HG03103 (cell line): ENCODE measurements at regions not wholly inside any gene's neighbourhood (a gene's known extent, or its start where the extent isn't known, plus 50 kb on each side); places are given as distances from the start of the nearest gene placed in this dataset.

Experiments used
- ATAC-seq: cut with Tn5 transposase; IDR thresholded peaks from one replicate; pipeline ENCODE4 v1.9.1; 2021; ENCODE audit warnings: low read depth; ENCODE audit not compliant: unreplicated experiment

DNA sequence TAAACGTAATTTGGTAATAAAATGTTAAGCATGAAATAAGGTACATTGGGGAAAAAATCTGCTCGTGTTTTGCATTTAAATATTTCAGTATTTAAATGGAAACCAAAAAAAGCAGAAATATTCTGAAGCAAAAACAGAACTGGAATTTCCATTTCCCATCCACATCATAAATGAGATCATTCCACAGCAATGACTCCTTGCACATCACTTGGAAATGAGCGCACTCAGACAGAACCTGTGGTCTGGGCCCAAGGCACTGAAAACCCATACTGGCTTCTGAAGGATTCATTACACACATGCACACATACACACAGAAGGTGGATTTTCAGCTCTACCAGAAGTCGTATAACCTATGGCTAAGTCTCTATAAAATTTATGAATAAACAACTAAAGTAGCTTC lies 174.8 kb downstream of the IBTK start:
- ATAC-seq = no peak

DNA sequence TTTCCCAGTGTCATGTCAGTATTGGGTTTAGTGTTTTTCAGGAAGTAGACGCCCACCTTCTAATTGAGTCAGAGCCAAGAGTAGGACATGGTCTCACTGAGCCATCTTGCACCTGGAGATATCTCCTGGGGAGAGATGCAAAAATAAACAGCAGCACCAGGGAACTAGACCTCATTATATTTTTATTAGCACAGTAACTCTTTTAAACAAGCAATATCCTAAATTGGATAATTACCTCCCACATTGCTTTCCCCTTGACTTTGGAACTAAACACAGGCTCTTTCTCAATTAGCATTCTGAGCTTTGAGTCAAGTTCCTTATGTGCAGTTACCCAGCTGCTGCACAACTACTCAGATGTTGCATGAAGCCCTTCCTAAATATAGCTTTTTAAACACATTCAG lies 175.4 kb downstream of the IBTK start:
- no peak for ATAC-seq

DNA sequence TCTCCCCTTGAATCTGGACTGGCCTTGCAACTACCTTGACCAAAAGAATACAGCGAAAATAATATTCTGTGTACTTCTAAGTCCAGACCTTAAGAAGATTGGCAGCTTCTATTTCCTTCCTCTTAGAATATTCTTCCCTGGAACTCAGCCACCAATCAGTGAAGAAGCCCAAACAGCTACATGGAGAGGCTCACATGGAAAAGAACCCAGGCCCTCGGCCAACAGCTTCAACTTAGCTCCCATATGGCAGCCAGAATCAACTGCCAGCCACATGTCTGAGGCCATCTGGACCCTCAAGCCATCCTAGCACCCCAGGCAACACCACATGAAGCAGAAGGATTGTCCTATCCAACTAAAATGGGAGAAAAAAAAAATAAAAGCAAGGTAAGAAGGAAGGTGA lies 178.8 kb downstream of the IBTK start:
- no peak for ATAC-seq

DNA sequence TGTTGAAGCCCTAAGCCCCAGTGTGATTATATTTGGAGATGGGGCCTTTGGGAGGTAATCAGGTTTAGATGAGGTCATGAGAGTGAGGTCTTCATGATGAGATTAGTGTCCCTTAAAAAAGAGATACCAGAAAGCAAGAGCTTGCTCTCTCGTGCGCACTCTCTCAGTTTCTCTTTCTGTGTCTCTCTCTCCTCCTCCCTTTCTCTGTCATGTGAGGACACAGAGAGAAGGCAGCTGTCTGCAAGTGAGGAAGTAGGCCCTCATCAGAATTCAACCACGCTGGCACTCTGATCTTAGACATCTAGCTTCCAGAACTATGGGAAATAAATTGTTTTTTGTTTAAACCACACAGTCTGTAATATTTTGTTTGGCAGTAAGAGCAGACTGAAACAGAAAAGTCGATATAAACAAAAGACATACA lies 180.5 kb downstream of the IBTK start:
- peak; percentile 96 for ATAC-seq

DNA sequence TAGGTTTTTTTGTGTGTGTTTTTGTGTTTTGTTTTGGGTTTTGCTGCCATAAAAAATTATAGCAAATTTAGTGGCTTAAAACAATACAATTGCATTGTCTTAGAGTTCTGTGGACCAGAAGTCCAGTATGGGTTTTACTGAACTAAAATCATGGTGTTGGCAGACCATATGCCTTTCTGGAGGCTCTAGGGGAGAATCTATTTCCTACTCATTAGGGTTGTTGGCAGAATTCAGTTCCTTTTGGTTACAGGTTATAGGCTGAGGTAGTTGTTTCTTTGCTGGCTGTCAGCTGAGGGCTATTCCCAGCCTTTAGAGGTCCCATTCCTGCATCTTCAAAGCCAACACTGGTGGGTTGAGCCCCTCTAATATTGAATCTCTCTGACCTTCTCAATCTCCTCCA lies 181.3 kb downstream of the IBTK start:
- ATAC-seq = no peak

DNA sequence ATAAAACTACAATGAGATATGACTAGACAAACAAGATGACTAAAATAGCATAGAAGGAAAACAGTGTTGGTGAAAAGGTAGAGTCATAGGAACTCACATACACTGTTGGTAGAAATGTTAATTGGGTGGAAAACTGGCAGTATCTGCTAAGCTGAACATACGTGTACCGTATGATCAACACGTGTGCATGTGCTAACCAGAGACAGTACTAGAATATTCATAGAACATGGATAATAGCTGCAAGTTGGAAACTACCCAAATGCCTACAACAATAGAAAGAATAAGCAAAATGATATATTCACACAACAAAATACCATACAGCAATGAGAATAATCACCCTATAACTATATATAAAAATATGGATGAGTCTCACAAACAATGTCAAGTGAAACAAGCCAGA lies 184.0 kb downstream of the IBTK start:
- no peak for ATAC-seq

DNA sequence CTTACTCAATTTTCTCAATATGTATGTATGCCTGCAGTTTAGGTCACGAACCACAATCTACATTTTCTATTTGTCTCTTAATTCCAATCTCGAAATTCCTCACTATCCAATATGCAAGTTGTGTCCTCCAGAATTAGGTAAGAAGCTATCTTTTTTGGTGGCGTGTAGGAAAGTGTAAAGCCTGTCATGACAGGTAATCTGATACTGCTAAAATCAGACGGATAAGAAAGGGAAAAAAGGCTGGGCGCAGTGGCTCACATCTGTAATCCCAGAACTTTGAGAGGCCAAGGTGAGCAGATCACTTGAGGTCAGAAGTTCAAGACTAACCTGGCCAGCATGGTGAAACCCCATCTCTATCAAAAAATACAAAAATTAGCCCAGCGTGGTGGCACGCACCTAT lies 185.3 kb downstream of the IBTK start:
- ATAC-seq = no peak

DNA sequence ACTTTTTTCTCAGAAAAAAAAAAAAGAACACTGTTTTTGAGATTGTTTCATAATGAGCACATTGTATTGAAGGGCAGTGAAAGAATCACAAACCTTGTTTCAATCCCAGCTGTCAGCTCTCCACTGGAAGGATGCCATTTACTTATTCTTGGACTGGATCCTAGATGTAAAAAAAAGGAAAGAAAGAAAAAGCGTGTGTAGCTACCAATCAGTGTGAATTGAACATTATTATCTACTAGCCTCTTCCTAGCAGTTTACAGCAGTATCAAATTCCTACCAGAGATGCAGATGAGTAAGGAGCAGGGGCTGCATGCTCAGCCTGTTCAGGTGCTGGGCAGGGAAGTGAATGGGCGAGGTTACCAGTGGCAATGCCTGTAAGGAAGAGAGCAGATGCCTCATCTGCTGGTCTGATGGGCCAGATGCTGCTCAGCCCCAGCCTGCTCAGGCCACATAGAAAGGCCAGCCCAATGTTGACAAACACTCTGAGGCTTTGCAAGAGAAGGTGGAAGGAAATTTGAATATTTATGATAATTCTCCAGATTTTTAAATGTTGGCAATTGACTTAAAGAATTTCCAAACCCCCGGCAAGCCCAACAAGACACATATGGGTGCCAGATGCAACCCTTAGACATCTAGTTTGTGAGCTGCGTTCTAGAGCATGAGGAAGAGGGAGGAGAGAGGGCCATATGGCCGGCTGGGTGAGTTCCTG lies 189.5 kb downstream of the IBTK start:
- ATAC-seq = no peak

DNA sequence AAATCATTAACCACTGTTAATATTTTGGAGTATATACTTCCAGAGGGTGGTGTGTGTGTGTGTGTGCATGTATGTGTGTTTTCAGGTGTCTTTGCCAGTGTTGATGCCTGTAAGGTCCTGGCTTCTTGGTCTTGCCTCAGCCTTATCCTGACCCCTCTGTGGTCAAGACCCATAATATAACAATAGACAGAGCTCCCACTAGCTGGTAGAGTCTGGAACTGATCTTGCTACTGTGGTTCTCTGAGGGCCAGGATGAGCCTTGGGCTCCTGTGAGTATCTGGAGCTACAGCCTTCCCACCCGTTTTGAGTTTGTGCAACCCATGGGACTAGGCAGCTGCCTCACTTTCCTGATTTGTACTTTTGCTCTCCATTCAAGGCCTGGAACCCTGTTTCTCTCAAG lies 191.0 kb downstream of the IBTK start:
- no peak for ATAC-seq

DNA sequence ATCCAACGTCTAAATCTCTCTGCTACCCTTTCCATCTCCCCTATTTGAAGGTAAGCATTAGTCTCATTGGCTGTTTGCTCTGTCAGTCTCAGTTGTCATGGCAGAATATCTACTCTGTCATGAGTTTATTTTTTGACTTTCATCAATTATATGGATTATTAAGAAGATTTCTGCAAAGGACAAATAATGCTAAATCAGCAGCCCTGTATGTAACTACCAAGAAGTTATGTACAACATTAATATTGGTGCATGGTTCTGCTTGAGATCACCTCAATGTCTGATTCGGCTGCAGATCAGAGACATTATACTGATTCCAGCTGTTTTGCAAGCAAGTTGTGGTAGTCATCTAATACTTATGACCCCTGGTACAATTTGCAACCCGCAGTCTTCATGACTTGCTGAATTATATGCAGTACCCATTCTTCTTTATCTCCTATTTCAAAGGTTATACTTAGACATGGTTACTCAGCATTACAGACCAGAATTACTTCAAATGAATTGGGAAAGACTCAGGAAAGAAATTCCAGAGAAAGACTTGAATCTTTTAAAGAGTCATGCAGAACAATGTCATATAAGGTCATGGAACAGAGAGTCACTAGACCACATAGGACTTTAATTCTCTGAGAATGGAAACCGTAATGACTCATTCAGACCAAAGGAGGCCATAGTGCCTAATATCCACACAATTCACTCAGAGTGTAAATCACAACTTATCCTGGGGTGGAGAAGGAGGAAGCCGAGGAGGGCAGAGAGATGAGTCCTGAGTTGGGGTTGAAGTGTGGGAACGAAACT lies 201.4 kb downstream of the IBTK start:
- no peak for ATAC-seq

DNA sequence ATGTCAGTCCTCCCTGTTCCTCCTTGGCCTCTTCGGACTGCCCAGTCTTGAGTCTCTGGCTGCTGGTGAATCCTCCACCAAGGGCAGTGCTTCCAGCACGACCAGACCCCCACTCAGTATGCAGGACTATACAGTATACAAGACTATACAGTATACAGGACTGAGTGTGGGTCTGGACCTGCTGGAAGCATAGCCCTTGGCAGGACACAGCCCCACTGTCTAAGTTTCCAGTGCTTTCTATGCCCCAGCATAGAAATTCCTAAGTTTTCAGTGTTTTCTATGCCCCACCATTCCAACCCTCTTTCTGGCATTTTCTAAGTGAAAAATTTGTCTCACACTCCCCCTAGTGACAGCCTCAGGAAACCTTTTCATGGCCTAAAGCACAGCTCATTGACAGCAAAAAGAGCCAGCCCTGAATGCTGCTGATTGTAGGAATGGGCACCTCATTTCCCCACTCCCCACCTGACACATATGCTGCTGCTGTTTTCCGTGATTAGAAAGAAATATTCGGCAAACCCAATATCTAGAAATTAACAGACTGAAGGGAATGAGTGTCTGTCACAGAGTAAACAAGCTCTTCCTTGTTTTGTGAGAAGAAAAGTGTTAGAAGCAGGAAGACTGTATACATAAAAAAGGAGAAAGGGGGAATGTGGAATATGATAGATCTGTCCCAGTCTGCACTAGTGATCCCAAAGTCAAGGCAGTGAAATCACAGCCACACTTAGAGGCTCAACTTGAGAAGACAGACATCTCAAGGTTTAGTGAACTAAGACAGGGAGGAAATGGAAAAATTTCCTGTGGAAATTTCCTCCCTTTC lies 206.9 kb downstream of the IBTK start:
- peak; percentile 87 for ATAC-seq

DNA sequence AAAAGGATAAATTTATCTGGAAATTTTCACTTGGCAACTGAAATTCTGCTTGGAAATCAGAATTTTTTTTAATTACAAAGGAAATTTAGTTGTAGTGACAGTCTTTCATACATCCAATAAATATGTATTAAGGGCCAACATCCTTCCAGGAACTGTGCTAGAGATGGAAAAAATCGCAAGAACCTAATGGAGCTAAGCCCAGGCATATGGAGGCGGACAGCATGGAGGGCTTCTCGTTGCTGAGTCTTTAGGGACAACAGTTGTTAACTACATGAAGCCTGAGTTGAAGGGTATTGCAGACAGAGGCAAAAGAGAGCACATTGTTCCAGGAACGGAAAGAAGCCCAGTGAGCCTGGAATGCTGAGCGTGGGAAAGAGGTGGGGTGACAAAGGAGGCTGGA lies 208.9 kb downstream of the IBTK start:
- ATAC-seq = no peak

DNA sequence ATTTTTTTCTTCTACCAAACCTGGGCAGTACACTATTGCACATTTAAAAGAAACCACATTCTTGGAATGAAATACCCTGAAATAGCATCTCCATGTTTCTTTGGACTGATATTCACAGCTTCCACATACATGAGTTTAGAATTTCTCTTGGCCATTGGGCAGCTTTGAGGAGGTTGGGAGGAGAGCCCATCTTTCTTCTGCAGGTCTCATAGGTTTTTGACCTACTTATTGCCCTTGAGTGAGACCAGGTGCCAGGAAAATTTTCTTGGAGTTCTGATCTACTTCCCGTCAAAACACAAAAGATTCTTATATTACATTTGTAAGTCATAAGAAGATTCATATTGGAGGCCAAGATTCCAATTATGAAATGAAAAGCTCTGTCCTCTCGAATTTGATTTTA lies 212.0 kb downstream of the IBTK start:
- no peak for ATAC-seq

DNA sequence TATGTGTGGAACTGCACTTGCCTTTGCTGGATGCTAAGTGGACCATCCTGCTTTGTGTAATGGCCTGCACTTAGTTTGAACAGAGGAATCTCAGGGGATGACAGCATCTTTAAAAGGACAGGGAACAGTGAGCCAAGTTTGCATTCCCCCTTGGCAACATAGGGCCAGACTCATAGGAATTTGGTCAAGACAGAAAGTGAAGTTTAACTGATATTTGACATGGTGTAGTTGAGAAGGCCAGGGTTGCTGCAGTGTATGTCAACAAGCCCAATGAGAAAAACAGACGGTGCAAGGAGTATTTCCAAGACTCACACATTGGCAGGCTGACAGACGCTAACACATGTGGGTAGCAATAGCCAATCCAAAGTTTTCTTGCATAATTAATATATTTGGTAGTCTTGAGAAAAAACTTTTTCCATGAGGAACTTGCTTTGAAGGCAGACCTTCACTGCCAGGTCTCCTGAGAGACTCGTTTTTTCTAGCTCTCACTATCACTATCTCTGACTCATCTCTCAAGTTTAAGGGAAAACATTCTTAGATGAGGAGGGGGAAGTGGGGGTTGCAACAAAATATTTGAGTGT lies 213.8 kb downstream of the IBTK start:
- no peak for ATAC-seq

DNA sequence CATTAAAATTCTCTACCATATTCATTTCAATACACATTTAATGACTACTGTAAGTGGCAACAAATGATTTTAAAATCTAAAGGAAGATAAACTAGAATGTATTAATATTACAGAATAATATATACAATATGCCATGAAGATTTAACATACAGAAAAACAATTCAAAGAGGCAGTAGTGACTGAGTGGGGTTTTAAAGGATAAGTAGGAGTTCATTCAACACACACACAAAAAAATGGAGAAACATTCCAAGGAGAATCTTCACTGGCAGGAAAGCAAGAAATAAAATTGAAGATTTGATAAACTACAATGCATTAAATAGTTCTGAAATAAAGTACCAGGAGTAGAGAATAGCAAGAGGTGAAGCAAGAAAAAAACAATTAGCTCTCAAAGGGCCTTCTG lies 215.1 kb downstream of the IBTK start:
- no peak for ATAC-seq

DNA sequence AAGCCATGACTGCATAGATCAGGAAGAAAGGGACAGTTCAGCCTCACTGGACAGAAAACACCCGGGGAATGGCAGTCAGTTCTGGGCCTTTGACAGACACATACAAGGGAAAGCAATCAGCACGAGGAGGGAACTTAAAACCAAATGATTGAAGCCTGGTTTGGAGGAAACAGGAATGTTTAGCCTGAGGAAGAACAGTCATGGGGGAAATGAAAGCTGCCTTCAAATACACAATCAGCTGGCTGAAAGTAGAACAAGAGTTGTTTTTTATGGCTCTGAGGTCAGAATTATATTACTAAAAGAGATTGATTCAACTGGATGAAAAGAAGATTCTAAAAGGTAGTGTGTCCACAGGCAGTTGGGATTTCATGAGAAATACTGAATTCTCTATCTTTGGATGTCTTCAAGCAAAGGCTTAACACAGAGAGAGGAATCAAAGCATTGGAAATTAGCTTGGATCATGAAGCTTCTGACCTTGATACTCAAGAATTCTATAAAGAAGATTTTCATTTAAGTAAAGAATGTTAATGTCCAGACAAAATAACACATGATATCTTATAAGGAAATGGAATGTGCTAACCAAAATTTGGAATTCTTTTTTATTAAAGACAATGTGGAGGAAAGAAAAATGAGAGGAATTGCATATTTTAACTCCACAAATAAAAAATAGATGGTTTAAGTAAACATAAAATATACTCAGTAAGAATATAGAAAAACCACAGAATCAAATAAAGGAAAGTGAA lies 216.6 kb downstream of the IBTK start:
- ATAC-seq = no peak

DNA sequence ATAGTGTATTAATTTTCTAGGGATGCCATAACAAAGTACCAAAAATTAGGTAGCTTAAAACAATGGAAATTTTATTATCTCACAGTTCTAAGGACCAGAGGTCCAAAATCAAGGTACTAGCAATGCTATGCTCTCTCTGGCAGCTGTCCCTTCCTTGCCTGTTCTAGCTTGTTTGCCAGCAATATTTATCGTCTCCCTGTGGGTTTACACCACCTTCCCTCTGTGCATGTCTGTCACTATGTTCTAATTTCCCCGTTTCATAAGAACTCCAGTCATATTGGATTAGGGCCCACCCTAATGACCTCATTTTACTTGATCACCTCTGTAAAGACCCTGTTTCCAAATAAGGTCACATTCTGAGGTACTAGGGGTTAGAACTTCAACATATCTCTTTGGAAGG lies 217.2 kb downstream of the IBTK start:
- no peak for ATAC-seq

DNA sequence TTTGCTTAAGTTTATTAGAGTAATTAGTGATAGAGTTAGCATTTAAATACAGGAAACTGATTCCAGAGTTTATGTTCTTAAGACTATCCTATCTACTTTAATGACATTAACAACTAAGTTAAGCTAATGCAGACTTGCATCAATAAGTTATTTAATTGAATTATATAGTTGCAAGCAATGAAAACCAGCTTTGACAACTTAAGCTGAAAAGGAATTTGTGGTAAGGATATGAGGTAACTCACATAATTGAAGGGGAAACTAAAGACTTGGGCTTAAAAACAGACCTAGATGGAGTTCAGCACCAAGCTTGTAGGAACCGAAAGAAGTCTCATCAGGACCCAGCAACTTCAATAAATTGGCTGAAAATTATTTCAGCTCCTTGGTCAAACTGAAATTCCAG lies 222.3 kb downstream of the IBTK start:
- ATAC-seq = no peak

DNA sequence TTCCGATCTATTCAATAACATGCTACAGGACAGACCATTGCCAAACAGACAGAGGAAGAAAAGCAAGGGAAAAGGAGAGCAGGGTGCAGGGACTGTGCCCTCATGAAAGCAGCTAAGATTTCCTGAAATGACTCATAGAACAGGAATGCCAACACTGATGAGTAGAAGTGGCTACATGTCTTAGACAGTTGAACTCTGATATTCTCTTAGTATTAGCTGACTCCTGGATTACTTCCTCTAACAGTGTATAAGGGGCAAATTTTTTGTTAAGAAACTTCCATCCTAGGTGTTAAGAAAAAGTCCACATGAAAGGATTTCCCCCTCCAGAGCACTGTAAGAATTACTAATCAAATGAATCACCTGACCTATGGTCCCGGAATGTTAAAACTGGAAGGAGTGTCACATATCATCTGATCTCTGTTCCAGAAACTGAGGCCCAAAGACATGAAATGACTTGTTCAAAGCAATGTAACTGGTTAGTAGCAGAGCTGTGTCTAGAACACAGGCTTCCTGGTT lies 224.9 kb downstream of the IBTK start:
- no peak for ATAC-seq

DNA sequence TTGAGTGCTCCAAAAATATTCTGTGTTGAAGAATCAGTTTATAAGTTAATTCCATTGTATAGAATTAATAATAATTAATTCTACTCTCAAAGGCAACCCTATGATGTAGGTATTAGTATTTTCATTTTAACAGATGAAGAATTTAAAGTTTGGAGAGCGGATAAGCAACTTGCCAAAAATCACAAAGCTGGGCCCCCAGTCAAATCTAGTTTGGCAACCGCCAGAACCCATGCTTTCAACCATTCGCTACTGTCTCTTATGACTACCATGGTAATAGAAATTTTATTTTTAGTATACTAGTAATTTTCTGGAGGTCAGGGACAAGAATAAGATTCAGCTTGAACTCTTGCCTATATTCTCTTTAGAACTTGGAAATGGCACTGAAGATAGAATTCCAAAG lies 229.8 kb downstream of the IBTK start:
- ATAC-seq = no peak
